CD14-positive monocyte (primary cell): ENCODE measurements at regions not wholly inside any gene's neighbourhood (a gene's known extent, or its start where the extent isn't known, plus 50 kb on each side); places are given as distances from the start of the nearest gene placed in this dataset.

Source experiments
- DNase-seq, 3 donors: peaks; one replicate each; pipeline ENCODE4 v3.0.0-alpha.2; 2011 to 2022
- H2AFZ ChIP-seq: 2 replicates; pipeline ENCODE4 v1.6.0; 2012; ENCODE audit warnings: mild to moderate bottlenecking, low read depth, low read length, inconsistent platforms; ENCODE audit not compliant: insufficient read depth, poor library complexity, severe bottlenecking
- H3K27ac ChIP-seq, 2 donors: 1 replicate in 1 of 2; 2 replicates in 1 of 2; pipeline ENCODE4 v1.5.1; 2012 to 2013; ENCODE audit warnings: low read length in 2 of 2, control low read depth in 1 of 2, inconsistent platforms in 1 of 2, low read depth in 1 of 2, mild to moderate bottlenecking in 1 of 2
- H3K27me3 ChIP-seq, 2 donors: one replicate each; pipeline versions ENCODE4 v1.6.0 to v1.6.1; 2011 to 2013; ENCODE audit warnings: low read length in 2 of 2; ENCODE audit not compliant: control insufficient read depth in 2 of 2, insufficient read depth in 2 of 2
- H3K36me3 ChIP-seq, 2 donors: replicated peaks in 1 of 2; 1 replicate in 1 of 2; 2 replicates in 1 of 2; pipeline versions ENCODE4 v1.5.1 to v1.6.1; 2012 to 2013; ENCODE audit warnings: low read length in 2 of 2, control low read depth in 1 of 2, inconsistent platforms in 1 of 2, mild to moderate bottlenecking in 1 of 2; ENCODE audit not compliant: insufficient read depth in 2 of 2, control insufficient read depth in 1 of 2
- H3K4me1 ChIP-seq, 2 donors: 1 replicate in 1 of 2; 2 replicates in 1 of 2; pipeline versions ENCODE4 v1.5.1 to v1.6.1; 2012 to 2013; ENCODE audit warnings: low read length in 2 of 2, control low read depth in 1 of 2, inconsistent platforms in 1 of 2, mild to moderate bottlenecking in 1 of 2, moderate library complexity in 1 of 2; ENCODE audit not compliant: insufficient read depth in 2 of 2, control insufficient read depth in 1 of 2
- H3K4me2 ChIP-seq: replicated peaks from 2 replicates; pipeline ENCODE3; 2012; ENCODE audit warnings: low read length, moderate library complexity, mild to moderate bottlenecking; ENCODE audit not compliant: poor library complexity, severe bottlenecking; ENCODE audit errors: extremely low read depth
- H3K4me3 ChIP-seq, 3 experiments: fragments of 200-600 bp in 1 of 3; sonication (generic) in 1 of 3; replicated peaks in 1 of 3; 1 replicate in 2 of 3; 2 replicates in 1 of 3; pipeline ENCODE4 v1.5.1; 2011 to 2013; ENCODE audit warnings: low read length in 3 of 3, mild to moderate bottlenecking in 3 of 3, control low read depth in 2 of 3, low read depth in 2 of 3, inconsistent platforms in 1 of 3, moderate library complexity in 1 of 3
- H3K79me2 ChIP-seq: 2 replicates; pipeline ENCODE4 v1.6.0; 2012; ENCODE audit warnings: mild to moderate bottlenecking, control low read depth, inconsistent platforms, low read length, moderate library complexity; ENCODE audit not compliant: insufficient read depth
- H3K9ac ChIP-seq: 2 replicates; pipeline ENCODE4 v1.6.0; 2017; ENCODE audit warnings: low read length, mild to moderate bottlenecking; ENCODE audit not compliant: insufficient read depth, poor library complexity, severe bottlenecking
- H3K9me3 ChIP-seq, 2 donors: replicated peaks in 1 of 2; 1 replicate in 1 of 2; 2 replicates in 1 of 2; pipeline versions ENCODE4 v1.5.1 to v1.6.1; 2012 to 2013; ENCODE audit warnings: low read length in 2 of 2, control low read depth in 1 of 2; ENCODE audit not compliant: control insufficient read depth in 1 of 2, insufficient read depth in 1 of 2
- H4K20me1 ChIP-seq: 2 replicates; pipeline ENCODE4 v1.6.0; 2012; ENCODE audit warnings: mild to moderate bottlenecking, low read length, control low read depth, moderate library complexity; ENCODE audit not compliant: insufficient read depth
- H3K27ac Mint-ChIP-seq, 7 donors: one replicate each; pipeline ENCODE4 v1.8.0; 2020; ENCODE audit warnings: mild to moderate bottlenecking in 7 of 7, mixed read lengths in 7 of 7, moderate library complexity in 6 of 7, inconsistent platforms in 2 of 7
- H3K27me3 Mint-ChIP-seq, 3 donors: one replicate each; pipeline ENCODE4 v1.8.0; 2021 to 2022; ENCODE audit warnings: low read depth in 3 of 3, mild to moderate bottlenecking in 3 of 3, mixed read lengths in 3 of 3, moderate library complexity in 3 of 3, inconsistent platforms in 1 of 3
- H3K36me3 Mint-ChIP-seq, 2 donors: one replicate each; pipeline ENCODE4 v1.8.0; 2020; ENCODE audit warnings: mixed read lengths in 2 of 2, inconsistent platforms in 1 of 2, mild to moderate bottlenecking in 1 of 2
- H3K4me1 Mint-ChIP-seq: one replicate; pipeline ENCODE4 v1.8.0; 2020; ENCODE audit warnings: mild to moderate bottlenecking, mixed read lengths
- H3K4me3 Mint-ChIP-seq, 2 donors: one replicate each; pipeline ENCODE4 v1.8.0; 2020; ENCODE audit warnings: mild to moderate bottlenecking in 2 of 2, mixed read lengths in 2 of 2, moderate library complexity in 1 of 2
- H3K9me3 Mint-ChIP-seq, 7 donors: one replicate each; pipeline ENCODE4 v1.8.0; 2020 to 2022; ENCODE audit warnings: mixed read lengths in 7 of 7, mild to moderate bottlenecking in 6 of 7, moderate library complexity in 6 of 7, inconsistent platforms in 2 of 7
- CTCF ChIP-seq: fragments of 200-600 bp; IDR thresholded peaks from one replicate; pipeline ENCODE4 v1.8.0; 2022; ENCODE audit warnings: antibody characterized with exemption, mild to moderate bottlenecking
- WGBS: methylation state at CpG from one replicate; pipeline ENCODE4 v1.1.5; 2013; ENCODE audit warnings: missing lambda C conversion rate; ENCODE audit not compliant: insufficient coverage; 5-methylcytosine and 5-hydroxymethylcytosine counted together
- intact Hi-C, 2 donors: fragments of 100-400 bp; cut with micrococcal nuclease; formaldehyde crosslinking; loops; one replicate each; pipeline versions ENCODE4 v1.15.0 to v1.15.1; 2023

- 65% methylated on average over 7 of the region's 12 CpGs for WGBS
- no peaks in the 10 kb centered on the region for H3K9me3 ChIP-seq
Observed at GRCh38 chr13:50714891-50715290, 128.6 kb downstream of the DLEU7 start.

GRCh38 chr13:50715402-50716146 is 127.9 kb downstream of the DLEU7 start:
- intact Hi-C loops: loop anchor here (10.0 kb wide), 3 partner anchors 81 to 199 kb away; no protein-coding TSS in a partner anchor
- no peaks in the 10 kb centered on the region for H3K36me3 ChIP-seq
- peak overlapping the region; percentile 52 for H2AFZ ChIP-seq
- Mint-ChIP-seq H3K4me3 (peak overlapping the region; percentile 82 to 89), H3K27ac (peak overlapping the region; percentile 94 to 99 (median 98)), H3K36me3 (peaks cover 12 to 26% of the 10 kb centered on the region in 2 donors), H3K4me1 (peaks cover 75% of the 10 kb centered on the region), H3K9me3 (peaks cover 0 to 4% (median 0%) of the 10 kb centered on the region in 7 donors), H3K27me3 (no peaks in the 10 kb centered on the region)
- H3K4me2 ChIP-seq: peak overlapping the region; percentile 73
- H3K27me3 ChIP-seq: no peaks in the 10 kb centered on the region
- peaks cover 14% of the 10 kb centered on the region for H3K79me2 ChIP-seq
- peak overlapping the region; percentile 34 to 80 (median 77) for H3K4me3 ChIP-seq
- peak; percentile 85 to 95 (median 95) for DNase-seq
- peak overlapping the region; percentile 79 to 91 for H3K27ac ChIP-seq
- peak overlapping the region; percentile 57 for H3K9ac ChIP-seq
- WGBS: 2% methylated on average over 10 of the region's 14 CpGs
- no peaks in the 10 kb centered on the region for H3K9me3 ChIP-seq
- H4K20me1 ChIP-seq: no peaks in the 10 kb centered on the region
- TF ChIP-seq CTCF: no peak
- peaks cover 54 to 60% of the 10 kb centered on the region in 2 donors for H3K4me1 ChIP-seq

More at GRCh38 chr13:50714891-50715290, 128.6 kb downstream of the DLEU7 start:
- no peaks in the 10 kb centered on the region for H3K27me3 Mint-ChIP-seq
- no peak for TF ChIP-seq CTCF
- Histone ChIP-seq H3K4me3 (peak overlapping the region; percentile 34 to 80 (median 77)), H3K4me1 (peaks cover 54 to 60% of the 10 kb centered on the region in 2 donors), H3K27me3 (no peaks in the 10 kb centered on the region), H4K20me1 (no peaks in the 10 kb centered on the region), H3K36me3 (no peaks in the 10 kb centered on the region), H2AFZ (peak overlapping the region; percentile 52), H3K27ac (peak overlapping the region; percentile 79 to 91), H3K4me2 (peak overlapping the region; percentile 73), H3K79me2 (peaks cover 14% of the 10 kb centered on the region), H3K9ac (peak overlapping the region; percentile 57)
- peak overlapping the region; percentile 94 to 99 (median 98) for H3K27ac Mint-ChIP-seq
- peaks cover 0 to 4% (median 0%) of the 10 kb centered on the region in 7 donors for H3K9me3 Mint-ChIP-seq
- H3K36me3 Mint-ChIP-seq: peaks cover 11 to 19% of the 10 kb centered on the region in 2 donors
- peaks cover 70% of the 10 kb centered on the region for H3K4me1 Mint-ChIP-seq
- peak; percentile 32 to 71 (median 53) for DNase-seq
- H3K4me3 Mint-ChIP-seq: peak overlapping the region; percentile 82 to 89
- intact Hi-C loops: loop anchor here (5.0 to 10.0 kb wide), 4 partner anchors 78 to 200 kb away; no protein-coding TSS in a partner anchor
